ENCODE measurements at regions not wholly inside any gene's neighbourhood (a gene's known extent, or its start where the extent isn't known, plus 50 kb on each side); places are given as distances from the start of the nearest gene placed in this dataset.

GRCh38 chr15:93612953-93613352 lies 523.9 kb upstream of the RGMA start:
- Histone ChIP-seq H3K9me3 (ENCODE audit: severe bottlenecking) (no peaks in the 10 kb centered on the region), H3K27ac (no peak overlapping the region), H3K27me3 (ENCODE audit: insufficient read depth, low read depth, severe bottlenecking) (peaks cover 78% of the 10 kb centered on the region), H3K4me3 (ENCODE audit: low read depth, low read length) (no peak overlapping the region), H3K36me3 (no peaks in the 10 kb centered on the region)
- DNase-seq: no peak
- TF ChIP-seq, protein P1, sequence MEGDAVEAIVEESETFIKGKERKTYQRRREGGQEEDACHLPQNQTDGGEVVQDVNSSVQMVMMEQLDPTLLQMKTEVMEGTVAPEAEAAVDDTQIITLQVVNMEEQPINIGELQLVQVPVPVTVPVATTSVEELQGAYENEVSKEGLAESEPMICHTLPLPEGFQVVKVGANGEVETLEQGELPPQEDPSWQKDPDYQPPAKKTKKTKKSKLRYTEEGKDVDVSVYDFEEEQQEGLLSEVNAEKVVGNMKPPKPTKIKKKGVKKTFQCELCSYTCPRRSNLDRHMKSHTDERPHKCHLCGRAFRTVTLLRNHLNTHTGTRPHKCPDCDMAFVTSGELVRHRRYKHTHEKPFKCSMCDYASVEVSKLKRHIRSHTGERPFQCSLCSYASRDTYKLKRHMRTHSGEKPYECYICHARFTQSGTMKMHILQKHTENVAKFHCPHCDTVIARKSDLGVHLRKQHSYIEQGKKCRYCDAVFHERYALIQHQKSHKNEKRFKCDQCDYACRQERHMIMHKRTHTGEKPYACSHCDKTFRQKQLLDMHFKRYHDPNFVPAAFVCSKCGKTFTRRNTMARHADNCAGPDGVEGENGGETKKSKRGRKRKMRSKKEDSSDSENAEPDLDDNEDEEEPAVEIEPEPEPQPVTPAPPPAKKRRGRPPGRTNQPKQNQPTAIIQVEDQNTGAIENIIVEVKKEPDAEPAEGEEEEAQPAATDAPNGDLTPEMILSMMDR (IDR thresholded peaks at IDR 0.05; ENCODE audit: low read depth, low read length): no peak

DNA sequence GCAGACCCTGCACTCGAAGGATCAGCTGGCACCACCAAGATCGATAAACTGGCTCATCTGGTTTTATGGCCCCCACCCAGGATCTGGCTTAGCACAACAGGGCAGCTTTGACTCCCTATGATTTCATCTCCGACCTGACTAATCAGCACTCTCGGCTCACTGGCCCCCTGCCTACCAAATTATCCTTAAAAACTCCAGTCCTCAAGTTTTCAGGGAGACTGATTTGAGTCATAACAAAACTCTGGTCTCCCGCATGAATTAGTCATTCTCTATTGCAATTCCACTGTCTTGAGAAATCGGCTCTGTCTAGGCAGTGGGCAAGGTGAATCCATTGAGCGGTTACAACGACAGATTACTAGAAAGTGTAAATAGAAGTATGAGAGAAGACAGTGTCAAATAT lies 521.9 kb upstream of the RGMA start:
- Histone ChIP-seq H3K4me3 (ENCODE audit: low read depth, low read length) (no peak overlapping the region), H3K9me3 (ENCODE audit: severe bottlenecking) (no peaks in the 10 kb centered on the region), H3K27me3 (ENCODE audit: insufficient read depth, low read depth, severe bottlenecking) (peaks cover 90% of the 10 kb centered on the region), H3K36me3 (no peaks in the 10 kb centered on the region), H3K27ac (no peak overlapping the region)
- TF ChIP-seq, protein P1 (IDR thresholded peaks at IDR 0.05; ENCODE audit: low read depth, low read length): no peak
- DNase-seq: no peak

- TF ChIP-seq, protein P1 (IDR thresholded peaks at IDR 0.05; ENCODE audit: low read depth, low read length): no peak
- H3K9me3 ChIP-seq (ENCODE audit: severe bottlenecking): no peaks in the 10 kb centered on the region
- peaks cover 84% of the 10 kb centered on the region for H3K27me3 ChIP-seq (ENCODE audit: insufficient read depth, low read depth, severe bottlenecking)
- H3K4me3 ChIP-seq (ENCODE audit: low read depth, low read length): no peak overlapping the region
- no peak for DNase-seq
- no peaks in the 10 kb centered on the region for H3K36me3 ChIP-seq
- no peak overlapping the region for H3K27ac ChIP-seq
Measured at GRCh38 chr15:93608643-93609148, 519.7 kb upstream of the RGMA start.

GRCh38 chr15:93603550-93603949 lies 514.5 kb upstream of the RGMA start:
- H3K27me3 ChIP-seq (ENCODE audit: insufficient read depth, low read depth, severe bottlenecking): peaks cover 75% of the 10 kb centered on the region
- H3K27ac ChIP-seq: no peak overlapping the region
- no peaks in the 10 kb centered on the region for H3K9me3 ChIP-seq (ENCODE audit: severe bottlenecking)
- H3K36me3 ChIP-seq: no peaks in the 10 kb centered on the region
- no peak for DNase-seq
- TF ChIP-seq, protein P1 (IDR thresholded peaks at IDR 0.05; ENCODE audit: low read depth, low read length): no peak
- H3K4me3 ChIP-seq (ENCODE audit: low read depth, low read length): no peak overlapping the region

DNA sequence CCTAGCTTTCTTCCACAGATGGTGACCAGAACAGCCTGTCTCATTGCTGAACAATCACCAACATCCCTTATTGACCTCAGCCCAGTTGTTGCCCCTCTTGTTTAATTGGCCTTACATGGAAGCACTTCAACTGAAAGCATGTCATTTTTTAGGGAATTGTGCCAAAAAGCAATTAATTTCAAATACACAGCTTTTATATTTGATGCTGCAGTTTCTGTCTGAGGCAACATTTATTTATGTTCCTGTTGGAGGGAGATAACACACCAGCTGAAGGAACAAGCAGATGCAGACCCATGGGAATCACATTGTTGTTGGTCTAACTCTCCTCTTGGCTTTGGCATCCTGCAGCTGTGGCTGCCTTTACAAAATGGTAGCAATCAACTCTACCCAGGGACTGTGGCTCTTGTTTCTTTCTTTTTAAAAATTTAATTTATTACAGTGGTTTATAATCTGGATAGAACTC lies 498.1 kb upstream of the RGMA start:
- Histone ChIP-seq H3K4me3 (ENCODE audit: low read depth, low read length) (no peak overlapping the region), H3K36me3 (no peaks in the 10 kb centered on the region), H3K9me3 (ENCODE audit: severe bottlenecking) (no peaks in the 10 kb centered on the region), H3K27me3 (ENCODE audit: insufficient read depth, low read depth, severe bottlenecking) (peaks cover 74% of the 10 kb centered on the region), H3K27ac (no peak overlapping the region)
- TF ChIP-seq, protein P1 (IDR thresholded peaks at IDR 0.05; ENCODE audit: low read depth, low read length): no peak
- DNase-seq: no peak

DNA sequence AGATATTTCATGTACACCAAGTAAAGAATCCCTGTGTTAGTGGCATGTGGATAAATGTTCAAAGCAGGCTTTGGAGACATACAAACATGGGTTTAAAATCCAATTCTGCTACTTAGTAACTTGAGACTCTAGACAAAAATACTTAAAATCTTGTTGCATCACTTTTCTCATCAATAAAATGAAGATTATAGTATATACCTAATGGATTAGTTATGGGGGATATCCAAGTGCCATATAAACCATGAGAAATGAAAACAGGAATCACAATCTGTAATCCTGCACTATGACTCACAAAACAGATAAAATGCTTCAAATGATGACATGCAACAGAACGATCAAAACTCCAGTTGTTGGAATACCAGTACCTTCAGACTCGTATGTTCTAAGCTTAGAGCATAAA lies 496.0 kb upstream of the RGMA start:
- Histone ChIP-seq H3K27me3 (ENCODE audit: insufficient read depth, low read depth, severe bottlenecking) (peaks cover 60% of the 10 kb centered on the region), H3K36me3 (no peaks in the 10 kb centered on the region), H3K4me3 (ENCODE audit: low read depth, low read length) (no peak overlapping the region), H3K9me3 (ENCODE audit: severe bottlenecking) (no peaks in the 10 kb centered on the region), H3K27ac (no peak overlapping the region)
- no peak for DNase-seq
- TF ChIP-seq, protein P1 (IDR thresholded peaks at IDR 0.05; ENCODE audit: low read depth, low read length): no peak
